Body of pancreas (tissue), 4 donors: ENCODE measurements at regions not wholly inside any gene's neighbourhood (a gene's known extent, or its start where the extent isn't known, plus 50 kb on each side); places are given as distances from the start of the nearest gene placed in this dataset.

Source experiments
- CTCF ChIP-seq, 7 experiments: fragments of 450-650 bp in 4 of 7; fragments of 200-600 bp in 3 of 7; sonication (generic) in 3 of 7; IDR thresholded peaks; one replicate each; pipeline ENCODE4 v1.5.1; 2016 to 2019; ENCODE audit warnings: antibody characterized with exemption in 7 of 7
- POLR2A ChIP-seq, 3 donors: fragments of 450-650 bp; IDR thresholded peaks; one replicate each; pipeline ENCODE4 v1.6.1; 2016; ENCODE audit warnings: antibody characterized with exemption in 3 of 3, mild to moderate bottlenecking in 2 of 3

- no peak for TF ChIP-seq CTCF (IDR thresholded peaks at IDR 0.05)
- no peak for TF ChIP-seq POLR2A (IDR thresholded peaks at IDR 0.05)
Measured at GRCh38 chr21:16395285-16395684, 665.5 kb downstream of the USP25 start.
